Kidney (tissue), 13 donors: ENCODE measurements at regions not wholly inside any gene's neighbourhood (a gene's known extent, or its start where the extent isn't known, plus 50 kb on each side); places are given as distances from the start of the nearest gene placed in this dataset.

Experiments used
- DNase-seq, 5 donors: peaks; one replicate each; pipeline ENCODE4 v3.0.0-alpha.2; 2013 to 2020
- FAIRE-seq: peaks from 2 replicates; lab custom pipeline; 2012; peaks lifted over from hg19 to GRCh38; lab: Jason Lieb, UNC
- H3K27ac ChIP-seq, 2 donors: one replicate each; pipeline ENCODE4 v1.7.0; 2013; ENCODE audit warnings: low read depth in 2 of 2, low read length in 2 of 2, inconsistent platforms in 1 of 2
- H3K27me3 ChIP-seq: one replicate; pipeline ENCODE4 v1.7.1; 2013; ENCODE audit warnings: low read length, inconsistent platforms; ENCODE audit not compliant: control insufficient read depth, insufficient read depth
- H3K36me3 ChIP-seq, 3 donors: one replicate each; pipeline versions ENCODE4 v1.7.0 to v1.7.1; 2013; ENCODE audit warnings: low read length in 3 of 3, control low read depth in 1 of 3, inconsistent platforms in 1 of 3; ENCODE audit not compliant: insufficient read depth in 3 of 3, control insufficient read depth in 2 of 3
- H3K4me1 ChIP-seq, 3 donors: one replicate each; pipeline versions ENCODE4 v1.7.0 to v1.7.1; 2013; ENCODE audit warnings: low read length in 3 of 3, inconsistent platforms in 1 of 3, low read depth in 1 of 3; ENCODE audit not compliant: control insufficient read depth in 2 of 3, insufficient read depth in 2 of 3
- H3K4me3 ChIP-seq, 3 donors: one replicate each; pipeline versions ENCODE4 v1.7.0 to v1.8.1; 2013; ENCODE audit warnings: low read length in 3 of 3, control low read depth in 1 of 3, inconsistent platforms in 1 of 3
- H3K9ac ChIP-seq, 3 donors: one replicate each; pipeline versions ENCODE4 v1.7.0 to v1.7.1; 2013; ENCODE audit warnings: low read length in 3 of 3, control low read depth in 1 of 3, inconsistent platforms in 1 of 3
- H3K9me3 ChIP-seq, 3 donors: one replicate each; pipeline versions ENCODE4 v1.7.0 to v1.7.1; 2013; ENCODE audit warnings: low read length in 3 of 3, control low read depth in 1 of 3, inconsistent platforms in 1 of 3; ENCODE audit not compliant: control insufficient read depth in 2 of 3, insufficient read depth in 1 of 3
- CTCF ChIP-seq: IDR thresholded peaks from 3 replicates; pipeline ENCODE4 v1.5.1; 2012; ENCODE audit warnings: mild to moderate bottlenecking, moderate library complexity, borderline replicate concordance; ENCODE audit not compliant: insufficient read depth; ENCODE audit errors: extremely low read depth
- intact Hi-C: fragments of 100-400 bp; cut with DNase I; formaldehyde crosslinking; loops from one replicate; pipeline ENCODE4 v1.11.1; 2022
- donor health status: control.
- donor health status: control.
- donor health status: control.
- donor health status: control.
- donor health status: control.
- donor health status: DM: yes; HTN: yes; CAD: no.
- donor health status: Normal renal cell carcinoma (clear cell type).

- intact Hi-C loops: no loop called here
- Histone ChIP-seq H3K9me3 (peaks cover 0 to 4% (median 2%) of the 10 kb centered on the region in 3 donors), H3K4me1 (no peaks in the 10 kb centered on the region), H3K9ac (no peak overlapping the region), H3K27me3 (no peaks in the 10 kb centered on the region), H3K4me3 (no peak overlapping the region), H3K36me3 (no peaks in the 10 kb centered on the region), H3K27ac (no peak overlapping the region)
- no peak for FAIRE-seq
- no peak for DNase-seq
- TF ChIP-seq CTCF: no peak
Observed at GRCh38 chr3:176769547-176770190, 427.6 kb downstream of the TBL1XR1 start.

- peaks cover 0 to 2% (median 0%) of the 10 kb centered on the region in 3 donors for H3K9me3 ChIP-seq
- no peak overlapping the region for H3K27ac ChIP-seq
- intact Hi-C loops: no loop called here
- no peaks in the 10 kb centered on the region for H3K27me3 ChIP-seq
- no peaks in the 10 kb centered on the region for H3K4me1 ChIP-seq
- H3K36me3 ChIP-seq: no peaks in the 10 kb centered on the region
- FAIRE-seq: no peak
- TF ChIP-seq CTCF: no peak
- no peak for DNase-seq
- H3K9ac ChIP-seq: no peak overlapping the region
- H3K4me3 ChIP-seq: no peak overlapping the region
Observed at GRCh38 chr3:176767385-176767784, 429.9 kb downstream of the TBL1XR1 start.

- Histone ChIP-seq H3K9me3 (peaks cover 0 to 2% (median 0%) of the 10 kb centered on the region in 3 donors), H3K27me3 (no peaks in the 10 kb centered on the region), H3K9ac (no peak overlapping the region), H3K36me3 (no peaks in the 10 kb centered on the region), H3K4me1 (no peaks in the 10 kb centered on the region), H3K27ac (no peak overlapping the region), H3K4me3 (no peak overlapping the region)
- DNase-seq (no peak), FAIRE-seq (no peak)
- intact Hi-C loops: no loop called here
- no peak for TF ChIP-seq CTCF
Observed at GRCh38 chr3:176766862-176767261, 430.4 kb downstream of the TBL1XR1 start.
